HG03378 (cell line): ENCODE measurements at regions not wholly inside any gene's neighbourhood (a gene's known extent, or its start where the extent isn't known, plus 50 kb on each side); places are given as distances from the start of the nearest gene placed in this dataset.
"Not testable (repeated sequence)": the region's sequence is repeated elsewhere in the genome, so short reads cannot be mapped to it uniquely, and the experiment has no call there.

Experiments
- ATAC-seq: cut with Tn5 transposase; IDR thresholded peaks from one replicate; pipeline ENCODE4 v1.9.1; 2021; ENCODE audit warnings: mild to moderate bottlenecking, moderate library complexity; ENCODE audit not compliant: unreplicated experiment

DNA sequence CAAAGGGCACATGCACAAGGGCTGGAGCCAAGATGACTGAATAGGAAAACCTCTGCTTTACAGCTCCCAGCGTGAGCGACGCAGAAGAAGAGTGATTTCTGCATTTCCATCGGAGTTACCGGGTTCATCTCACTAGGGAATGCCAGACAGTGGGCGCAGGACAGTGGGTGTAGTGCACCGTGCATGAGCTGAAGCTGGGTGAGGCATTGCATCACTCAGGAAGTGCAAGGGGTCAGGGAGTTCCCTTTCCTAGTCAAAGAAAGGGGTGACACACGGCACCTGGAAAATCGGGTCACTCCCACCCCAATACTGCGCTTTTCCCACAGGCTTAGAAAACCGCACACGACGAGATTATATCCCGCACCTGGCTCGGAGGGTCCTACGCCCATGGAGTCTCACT is 64.5 kb upstream of the HTR1E start:
- not testable (repeated sequence) for ATAC-seq

DNA sequence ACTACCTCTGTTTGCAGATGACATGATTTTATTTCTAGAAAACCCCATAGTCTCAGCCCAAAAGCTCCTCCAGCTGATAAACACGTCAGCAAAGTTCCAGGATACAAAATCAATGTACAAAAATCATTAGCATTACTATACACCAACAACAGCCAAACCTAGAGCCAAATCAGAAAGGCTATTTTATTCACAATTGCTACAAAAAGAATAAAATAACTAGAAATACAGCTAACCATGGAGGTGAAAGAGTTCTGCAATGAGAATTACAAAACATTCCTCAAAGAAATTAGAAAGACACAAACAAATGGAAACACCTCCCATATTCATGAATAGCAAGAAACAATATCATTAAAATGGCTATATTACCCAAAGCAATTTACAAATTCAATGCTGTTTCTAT is 65.6 kb upstream of the HTR1E start:
- no peak for ATAC-seq

DNA sequence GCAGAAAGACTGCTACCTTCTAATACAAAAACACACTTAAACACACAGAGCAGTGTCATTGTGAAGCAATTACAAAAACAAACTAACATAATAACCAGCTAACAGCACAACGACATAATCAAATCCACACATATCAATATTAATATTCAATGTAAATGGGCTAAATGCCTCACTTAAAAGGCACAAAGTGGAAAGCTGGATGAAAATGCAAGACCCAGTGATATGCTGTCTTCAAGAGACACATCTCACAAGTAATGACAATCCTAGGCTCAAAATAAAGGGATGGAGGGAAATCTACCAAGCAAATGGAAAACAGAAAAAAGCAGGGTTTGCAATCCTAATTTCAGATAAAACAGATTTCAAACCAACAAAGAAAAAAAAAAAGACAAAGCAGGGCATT is 67.8 kb upstream of the HTR1E start:
- no peak for ATAC-seq

DNA sequence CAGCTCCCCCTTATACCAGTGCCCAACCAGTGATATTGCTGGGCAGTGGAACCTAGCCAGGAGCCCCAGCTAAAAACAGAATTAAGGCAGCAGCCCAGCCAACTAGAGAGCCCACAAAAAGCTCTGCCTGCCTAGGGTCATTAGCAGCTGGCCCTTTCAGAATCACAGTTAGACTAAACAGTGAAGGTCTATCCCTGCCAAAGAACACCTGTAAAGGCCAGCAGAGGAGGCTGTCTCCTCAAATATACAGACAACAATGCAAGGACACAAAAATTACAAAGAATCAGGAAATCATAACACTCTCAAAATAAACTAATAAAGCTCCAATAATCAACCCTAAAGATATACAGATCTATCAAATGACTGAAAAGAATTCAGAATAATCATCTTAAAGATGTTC is 77.8 kb upstream of the HTR1E start:
- no peak for ATAC-seq

DNA sequence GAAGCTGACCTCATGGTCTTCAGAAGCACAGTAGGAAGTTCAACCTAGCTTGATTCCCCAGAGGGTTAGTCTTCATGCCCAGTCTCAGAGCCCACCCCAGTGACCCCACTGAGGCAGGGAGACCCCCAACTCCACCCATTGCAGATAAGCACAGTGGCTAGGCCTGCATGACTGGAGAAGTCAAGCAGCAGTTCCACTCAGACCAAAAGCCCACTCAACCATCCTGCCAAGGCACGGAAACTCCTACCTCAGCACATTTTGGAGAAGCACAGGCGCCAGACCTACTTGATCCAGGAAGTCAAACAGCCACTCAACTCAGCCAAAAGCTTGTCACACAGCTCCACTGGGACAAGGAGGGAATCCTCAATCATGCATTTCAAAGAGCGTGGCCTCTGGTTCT is 78.4 kb upstream of the HTR1E start:
- no peak for ATAC-seq

DNA sequence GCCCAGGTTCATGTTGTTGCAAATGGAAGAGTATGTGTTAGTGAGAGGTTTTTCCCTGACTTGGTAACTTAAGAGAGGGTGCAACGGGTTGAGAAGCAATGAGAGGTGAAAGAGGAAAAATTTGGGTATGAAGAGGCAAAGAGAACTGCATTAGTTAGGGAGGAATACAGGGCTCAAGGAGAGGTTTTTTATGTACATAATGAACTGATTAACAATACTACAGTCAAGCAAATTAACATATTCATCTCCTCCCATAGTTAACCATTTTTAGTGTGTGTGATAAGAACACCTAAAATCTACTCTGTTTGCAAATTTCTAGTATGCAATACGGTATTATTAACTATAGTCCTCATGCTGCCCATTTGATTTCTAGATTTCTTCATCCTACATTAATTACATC is 79.5 kb upstream of the HTR1E start:
- no peak for ATAC-seq

DNA sequence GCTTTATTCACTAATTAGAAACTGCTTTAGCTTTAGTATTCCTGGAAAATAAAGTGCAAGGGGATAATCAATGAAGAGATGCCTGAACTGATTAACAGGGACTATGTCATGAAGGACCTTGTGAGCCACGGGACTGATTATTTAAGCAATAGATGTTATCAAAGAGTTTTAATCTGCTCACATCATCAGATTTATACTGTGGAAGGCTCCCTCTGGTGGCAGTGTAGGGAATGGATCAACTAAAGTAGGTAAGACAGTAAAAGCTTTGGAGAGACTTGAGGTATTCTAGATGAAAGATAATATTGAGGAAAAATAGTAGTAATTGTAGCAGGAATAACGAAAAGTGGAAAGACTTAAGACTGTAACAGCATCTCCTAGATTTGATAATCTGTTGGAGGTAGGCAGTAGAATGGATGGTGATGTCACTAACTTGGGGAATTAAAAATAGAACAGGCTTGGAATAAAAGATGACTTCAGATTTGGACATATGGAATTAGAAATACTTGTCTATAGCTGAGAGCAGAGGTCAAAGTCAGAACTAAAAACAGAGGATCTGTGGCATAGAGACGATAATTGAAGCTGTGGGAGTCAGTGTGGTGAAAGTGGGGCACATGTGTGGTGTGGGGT is 80.3 kb upstream of the HTR1E start:
- ATAC-seq: peak; percentile 63

DNA sequence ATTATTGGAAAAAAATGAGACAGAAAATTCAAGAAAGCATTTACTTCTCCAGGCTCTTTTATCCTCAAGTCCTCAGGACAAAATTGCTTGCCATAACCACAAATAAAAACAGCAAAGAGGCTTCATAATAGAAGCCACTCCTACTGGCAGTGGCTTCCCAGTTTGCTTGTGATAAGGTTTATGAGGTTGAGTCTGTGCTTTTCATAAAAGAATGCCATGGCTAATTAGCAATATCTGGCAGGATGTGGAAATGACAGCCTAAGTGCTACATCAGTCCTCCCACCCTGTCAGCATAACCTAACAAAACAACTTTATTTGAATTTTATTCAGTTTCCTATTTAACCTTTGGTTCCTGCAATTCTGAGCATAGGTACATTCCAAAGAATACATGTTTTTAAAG is 80.9 kb upstream of the HTR1E start:
- no peak for ATAC-seq

DNA sequence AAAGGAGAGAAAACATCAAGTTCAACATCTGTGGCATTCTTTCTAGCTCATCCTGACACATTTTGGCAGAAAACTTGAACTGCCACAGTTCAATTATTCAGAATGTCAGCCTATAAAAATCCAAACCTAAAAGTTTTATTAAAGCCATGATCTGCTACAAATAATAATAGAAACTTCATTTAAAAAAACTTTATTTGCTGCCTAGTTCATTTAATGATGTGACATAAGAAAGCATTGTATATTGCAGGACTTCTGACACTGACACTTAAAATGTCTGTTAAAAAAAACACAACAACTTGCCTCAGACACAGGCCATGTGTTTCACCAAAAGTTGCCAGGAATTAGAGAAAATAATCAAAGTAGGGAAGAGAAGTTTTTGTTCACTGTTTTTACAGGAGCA is 88.3 kb upstream of the HTR1E start:
- ATAC-seq: no peak

DNA sequence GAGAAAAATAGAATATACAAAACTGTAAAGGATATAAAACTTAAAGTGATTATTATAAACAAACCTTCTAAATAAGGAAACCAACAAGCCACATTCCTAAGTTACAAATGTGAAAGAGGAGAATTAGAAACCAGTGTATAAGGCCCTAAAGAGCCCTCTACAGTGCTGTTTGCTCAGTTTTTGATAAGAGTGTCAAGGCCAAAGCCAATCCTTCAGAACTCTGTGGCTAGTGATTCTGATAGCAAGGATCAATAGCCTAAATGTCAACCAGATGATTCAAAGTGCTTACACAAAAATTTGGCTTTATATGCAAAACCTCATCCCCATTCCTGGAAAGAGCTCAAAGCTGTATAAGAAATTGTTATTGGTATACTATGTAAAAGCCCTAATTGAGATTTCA is 104.6 kb upstream of the HTR1E start:
- ATAC-seq: no peak

DNA sequence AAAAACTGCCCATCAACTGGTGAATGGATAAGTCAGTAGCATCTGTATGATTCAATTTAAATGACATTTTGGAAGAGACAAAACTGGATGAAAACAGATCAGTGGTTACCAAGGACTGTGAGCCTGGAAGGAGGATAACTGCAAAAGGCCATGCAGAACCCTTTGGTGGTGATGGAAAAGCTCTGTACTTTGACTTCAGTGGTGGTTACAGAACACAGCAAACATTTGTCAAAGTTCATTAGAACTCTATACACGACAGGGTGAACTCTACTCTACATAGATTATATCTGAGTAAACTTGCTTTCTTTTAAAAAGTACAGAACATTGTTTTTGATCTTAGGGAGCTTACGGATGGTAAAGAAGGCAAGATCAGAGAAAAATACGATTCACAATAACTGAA is 111.9 kb upstream of the HTR1E start:
- ATAC-seq: no peak

DNA sequence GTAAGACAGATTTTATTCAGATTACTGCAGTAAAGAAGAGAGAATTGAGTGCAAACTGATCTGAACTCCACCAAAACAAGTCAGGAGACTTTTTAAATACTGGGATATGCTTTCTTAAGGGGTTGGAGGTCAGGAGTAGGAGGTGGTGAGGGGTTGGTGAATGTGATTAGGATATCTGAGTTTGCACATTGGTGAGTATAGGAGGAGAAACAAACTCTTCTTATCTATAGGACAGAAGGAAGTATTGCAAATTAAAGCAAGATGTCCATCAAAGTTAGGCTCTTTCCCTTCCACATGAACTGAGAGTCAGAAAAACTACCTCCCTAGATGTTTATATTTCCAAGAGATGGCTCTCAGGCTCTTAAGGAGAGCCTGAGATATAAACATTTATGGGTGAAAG is 114.6 kb upstream of the HTR1E start:
- ATAC-seq: no peak

DNA sequence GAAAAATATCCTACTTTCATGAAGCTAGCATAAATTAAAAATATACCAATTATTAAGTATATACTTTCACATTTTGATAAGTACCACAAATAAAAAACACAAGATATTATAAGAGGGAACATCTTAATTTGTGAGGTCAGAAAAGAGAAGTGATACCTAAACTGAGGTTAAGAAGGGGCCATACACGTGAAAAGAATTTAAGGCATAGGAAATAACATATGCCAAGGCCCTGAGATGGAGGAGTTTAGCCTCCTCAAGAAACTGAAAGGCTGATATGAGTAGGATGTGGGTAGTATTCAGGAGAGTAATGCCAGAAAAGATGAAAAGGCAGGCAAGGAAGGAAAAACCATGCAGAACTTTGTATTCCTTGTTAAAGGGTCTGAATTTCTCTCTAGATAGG is 116.6 kb upstream of the HTR1E start:
- ATAC-seq: peak; percentile 58

DNA sequence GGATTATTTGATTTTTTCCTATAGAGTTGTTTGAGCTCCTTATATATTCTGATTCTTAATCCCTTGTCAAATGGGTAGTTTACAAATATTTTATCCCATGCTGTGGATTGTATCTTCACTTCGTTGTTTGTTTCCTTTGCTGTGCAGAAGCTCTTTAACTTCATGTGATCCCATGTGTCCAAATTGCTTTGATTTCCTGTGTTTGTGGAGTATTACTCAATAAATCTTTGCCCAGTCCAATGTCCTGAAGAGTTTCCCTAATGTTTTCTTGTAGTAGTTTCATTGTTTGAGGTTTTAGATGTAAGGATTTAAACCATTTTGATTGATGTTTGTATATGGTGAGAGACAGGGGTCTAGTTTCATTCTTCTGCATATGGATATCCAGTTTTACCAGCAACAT is 143.7 kb upstream of the HTR1E start:
- no peak for ATAC-seq

DNA sequence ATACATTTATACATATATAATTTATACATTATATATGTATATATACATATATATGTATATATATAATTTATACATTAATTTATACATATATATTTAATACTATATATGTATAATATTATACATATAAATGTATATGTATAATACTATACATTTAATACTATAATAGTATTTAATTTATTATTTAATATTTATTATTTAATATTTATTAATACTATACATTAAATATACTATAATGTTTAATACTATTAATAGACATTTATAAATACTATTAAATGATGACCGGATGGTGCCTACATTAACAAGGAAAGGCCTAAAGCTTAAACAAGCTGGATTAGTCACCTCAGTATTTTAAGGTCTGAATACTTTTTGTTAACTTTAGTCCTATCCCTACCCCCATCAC is 145.9 kb upstream of the HTR1E start:
- ATAC-seq: no peak

DNA sequence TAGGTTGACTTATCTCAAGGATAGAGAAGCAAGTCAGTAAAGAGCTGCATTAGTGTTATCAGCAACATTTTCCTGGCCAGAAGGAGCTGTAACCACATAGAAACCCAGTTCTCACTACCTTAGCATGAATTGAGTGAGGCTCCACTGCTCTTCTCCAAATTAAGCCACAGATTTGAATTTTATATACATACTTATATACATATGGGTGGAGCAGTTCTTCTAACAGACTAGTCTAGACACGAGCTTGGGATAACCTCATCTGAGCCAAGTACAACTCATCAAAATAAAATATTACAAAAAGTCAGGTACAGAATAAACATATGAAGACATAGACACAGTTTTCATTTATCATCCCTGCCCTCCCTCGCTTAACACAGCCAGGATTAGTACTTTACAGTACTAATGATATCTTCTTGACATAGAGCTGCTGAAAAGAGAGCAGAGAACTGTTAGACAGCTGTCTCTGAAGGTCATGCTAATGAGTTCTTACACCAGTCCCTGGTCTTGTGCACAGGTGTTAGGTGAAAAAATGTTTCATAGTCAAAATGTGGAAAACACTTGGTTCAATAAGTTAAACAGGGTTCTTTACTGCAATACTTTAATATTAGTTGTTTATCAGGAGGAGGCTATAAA is 147.4 kb upstream of the HTR1E start:
- ATAC-seq: no peak

DNA sequence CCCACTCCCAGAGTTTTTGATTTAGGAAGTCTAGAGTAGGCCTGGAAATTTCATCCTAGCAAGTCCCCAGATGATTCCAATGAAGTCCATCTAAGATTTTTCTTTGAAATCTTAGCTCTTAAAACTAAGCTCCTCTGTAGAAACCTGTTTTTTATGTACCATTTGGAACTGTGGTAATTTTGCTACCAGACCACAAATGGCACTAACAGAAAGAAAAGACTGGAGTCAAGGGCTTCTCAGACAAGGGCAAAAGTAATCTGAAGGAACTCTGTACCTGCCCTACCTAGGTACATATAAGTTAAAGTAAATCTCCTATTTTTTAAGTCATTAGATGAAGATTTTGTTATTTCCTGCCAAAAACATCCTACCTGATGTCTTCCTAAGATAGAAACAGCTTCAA is 155.0 kb upstream of the HTR1E start:
- ATAC-seq: no peak

DNA sequence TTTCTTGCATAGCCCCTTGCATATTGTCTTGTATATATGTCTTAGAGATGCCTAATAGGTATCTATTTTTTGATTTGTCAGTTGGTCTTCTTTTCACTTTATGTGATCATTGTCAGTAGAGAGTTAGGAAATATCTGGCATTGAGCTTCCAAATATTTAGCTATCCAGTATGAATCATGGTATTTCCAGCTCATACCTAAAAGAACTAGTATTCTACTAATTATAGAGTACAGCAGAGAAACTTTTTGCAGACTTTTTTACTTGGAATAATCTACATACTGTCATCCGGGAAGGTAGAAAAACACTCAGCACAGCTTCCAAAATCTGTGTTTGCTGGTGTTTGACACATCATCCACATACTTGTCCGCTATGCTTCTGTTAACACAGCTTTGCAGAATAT is 156.4 kb upstream of the HTR1E start:
- ATAC-seq: no peak

DNA sequence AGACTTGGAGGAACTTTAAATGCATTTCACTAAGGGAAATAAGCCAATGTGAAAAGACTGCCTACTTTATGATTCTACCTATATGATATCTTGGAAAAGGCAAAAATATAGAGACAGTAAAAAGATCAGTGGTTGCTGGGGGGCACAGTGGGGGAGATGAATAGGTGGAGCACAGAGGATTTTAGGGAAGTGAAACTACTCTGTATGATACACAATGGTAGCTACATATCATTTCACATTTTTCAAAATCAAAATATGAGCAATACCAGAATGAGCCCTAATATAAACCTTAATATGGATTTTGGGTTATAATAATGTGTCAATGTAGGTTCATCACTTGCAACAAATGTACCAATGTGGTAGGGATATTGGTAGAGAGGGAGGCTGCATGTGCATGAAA is 161.4 kb upstream of the HTR1E start:
- no peak for ATAC-seq

DNA sequence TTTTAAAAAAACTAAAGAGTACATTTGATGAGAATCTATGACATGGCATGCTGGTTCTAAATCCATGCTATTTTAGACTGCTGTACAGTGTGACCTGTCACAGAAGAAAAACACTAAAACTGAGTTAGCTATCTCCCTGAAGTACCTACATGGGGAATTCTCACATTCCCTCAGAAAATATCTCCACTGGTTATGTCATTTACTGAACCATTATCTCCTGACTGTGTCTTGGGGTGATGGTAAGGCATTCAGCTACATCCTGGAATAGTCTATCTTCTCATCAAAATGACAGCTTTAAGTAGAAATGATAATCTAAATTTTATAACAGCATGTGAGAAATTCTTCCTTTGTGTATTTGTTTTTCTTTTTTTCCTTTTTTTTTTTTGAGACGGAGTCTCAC is 172.1 kb upstream of the HTR1E start:
- no peak for ATAC-seq

DNA sequence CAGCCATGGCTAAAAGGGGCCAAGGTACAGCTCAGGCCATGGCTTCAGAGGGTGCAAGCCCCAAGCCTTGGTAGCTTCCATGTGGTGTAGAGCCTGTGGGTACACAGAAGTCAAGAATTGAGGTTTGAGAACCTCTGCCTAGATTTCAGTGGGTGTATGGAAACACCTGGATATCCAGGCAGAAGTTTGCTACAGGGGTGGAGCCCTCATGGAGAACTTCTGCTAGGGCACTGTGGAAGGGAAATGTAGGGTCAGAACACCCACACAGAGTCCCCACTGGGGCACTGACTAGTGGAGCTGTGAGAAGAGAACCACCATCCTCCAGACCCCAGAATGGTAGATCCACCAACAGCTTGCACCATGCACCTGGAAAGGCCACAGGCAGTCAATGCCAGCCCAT is 177.4 kb upstream of the HTR1E start:
- not testable (repeated sequence) for ATAC-seq

DNA sequence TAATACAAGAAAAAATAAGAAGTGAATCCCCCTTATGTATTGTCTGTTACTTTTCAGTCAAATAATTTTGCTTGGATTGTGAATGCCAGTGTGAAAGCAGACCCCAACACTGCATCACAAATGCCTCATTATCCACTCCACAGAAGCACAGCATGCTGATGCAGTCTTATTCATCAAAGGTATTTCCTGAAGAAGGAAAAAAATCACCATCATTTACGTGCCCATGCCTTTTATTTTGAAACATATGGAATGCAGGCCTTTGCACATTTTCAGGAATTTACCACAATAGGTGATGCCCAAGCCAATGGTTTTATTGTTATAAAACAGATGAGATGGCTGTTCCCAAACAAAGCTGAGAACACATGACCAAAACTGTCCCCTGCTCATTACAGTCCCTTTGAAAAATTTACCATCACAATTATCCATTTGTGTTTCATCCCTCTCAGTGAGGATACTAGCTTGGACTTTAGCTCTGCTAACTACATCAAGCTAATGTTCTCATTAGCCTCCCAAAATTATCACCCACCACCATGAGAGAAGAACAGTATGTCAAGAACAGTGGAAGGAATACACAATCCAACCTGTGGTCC is 180.6 kb upstream of the HTR1E start:
- ATAC-seq: no peak

DNA sequence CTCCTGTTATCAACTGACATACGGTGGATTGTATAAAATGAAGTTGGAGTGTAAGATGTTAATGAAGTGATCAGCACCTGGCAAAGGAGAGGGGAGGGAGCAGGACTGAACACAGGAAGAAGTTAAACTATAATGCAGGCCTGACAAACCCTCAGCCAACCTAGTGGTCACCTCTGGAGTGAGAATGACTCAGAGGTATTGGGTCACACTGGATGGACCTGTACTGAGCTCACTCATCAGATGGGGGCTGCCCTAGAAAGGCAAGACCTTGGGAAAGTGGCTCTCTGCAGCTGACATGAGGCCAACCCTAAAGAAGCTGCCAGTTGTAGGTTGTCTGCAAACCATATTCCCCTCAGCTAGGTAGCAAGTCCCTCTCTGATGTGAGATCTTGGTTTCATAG is 193.3 kb upstream of the HTR1E start:
- no peak for ATAC-seq
